Cerebellar nuclear complex (tissue), 1 donor: ENCODE measurements at regions not wholly inside any gene's neighbourhood (a gene's known extent, or its start where the extent isn't known, plus 50 kb on each side); places are given as distances from the start of the nearest gene placed in this dataset.

ENCODE experiments used
- DNase-seq, 2 experiments: peaks; one replicate each; lab custom pipeline; 2025; lab: John Stamatoyannopoulos, UW

- DNase-seq: no peak
These were observed 398.3 kb upstream of the HNRNPA3 start for GRCh38 chr2:176814274-176814673.

- DNase-seq: no peak
These were observed 397.7 kb upstream of the HNRNPA3 start for GRCh38 chr2:176814740-176815367.

GRCh38 chr2:176817061-176817565 is 395.5 kb upstream of the HNRNPA3 start:
- no peak for DNase-seq

- DNase-seq: no peak
These were observed 394.5 kb upstream of the HNRNPA3 start for GRCh38 chr2:176818076-176818475.

GRCh38 chr2:176818617-176819016 is 394.0 kb upstream of the HNRNPA3 start:
- DNase-seq: no peak

- no peak for DNase-seq
These were observed 393.3 kb upstream of the HNRNPA3 start for GRCh38 chr2:176819306-176819705.

- DNase-seq: no peak
These were observed 392.1 kb upstream of the HNRNPA3 start for GRCh38 chr2:176820371-176820932.

DNA sequence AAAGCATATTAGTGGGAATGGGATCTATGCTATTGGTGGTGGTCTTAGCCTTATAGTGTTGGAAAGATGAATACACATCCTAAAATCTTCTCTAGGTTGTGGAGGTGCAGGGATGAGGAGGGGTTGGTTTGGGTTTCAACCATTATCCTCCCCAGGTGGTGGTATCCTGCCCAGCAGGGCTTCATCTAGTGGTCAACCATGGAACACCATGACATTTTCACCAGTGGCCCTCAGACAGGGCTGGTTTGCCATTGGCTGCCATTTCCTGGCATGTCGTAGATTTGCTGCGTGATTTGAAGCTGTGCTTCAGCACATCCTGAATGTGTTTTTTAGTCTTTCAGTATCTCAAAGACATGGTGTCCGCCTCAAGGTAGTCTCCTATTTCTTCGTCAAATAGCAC is 391.2 kb upstream of the HNRNPA3 start:
- no peak for DNase-seq

- DNase-seq: no peak
These were observed 390.5 kb upstream of the HNRNPA3 start for GRCh38 chr2:176822060-176822459.

- DNase-seq: no peak
These were observed 386.2 kb upstream of the HNRNPA3 start for GRCh38 chr2:176826356-176826755.

GRCh38 chr2:176826984-176827668 is 385.5 kb upstream of the HNRNPA3 start:
- DNase-seq: no peak

DNA sequence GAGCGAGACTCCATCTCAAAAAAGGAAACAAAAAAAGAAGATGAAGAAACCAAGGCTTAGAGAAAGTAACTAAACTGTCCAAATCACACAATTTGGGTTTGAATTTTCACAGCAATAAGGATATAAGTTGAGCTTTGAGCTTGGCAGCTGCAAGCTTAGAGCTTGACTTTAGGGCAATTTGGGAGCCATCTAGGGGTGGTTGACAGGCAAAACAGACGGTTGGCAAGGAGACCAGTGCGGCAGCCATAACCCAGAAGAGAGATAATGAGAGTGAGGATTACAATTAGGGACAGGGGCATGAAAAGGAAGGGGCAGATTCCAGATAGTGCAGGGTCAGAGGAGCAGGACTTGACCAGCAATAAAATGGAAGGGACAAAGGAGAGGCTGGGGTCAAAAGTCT is 382.2 kb upstream of the HNRNPA3 start:
- DNase-seq: no peak

DNA sequence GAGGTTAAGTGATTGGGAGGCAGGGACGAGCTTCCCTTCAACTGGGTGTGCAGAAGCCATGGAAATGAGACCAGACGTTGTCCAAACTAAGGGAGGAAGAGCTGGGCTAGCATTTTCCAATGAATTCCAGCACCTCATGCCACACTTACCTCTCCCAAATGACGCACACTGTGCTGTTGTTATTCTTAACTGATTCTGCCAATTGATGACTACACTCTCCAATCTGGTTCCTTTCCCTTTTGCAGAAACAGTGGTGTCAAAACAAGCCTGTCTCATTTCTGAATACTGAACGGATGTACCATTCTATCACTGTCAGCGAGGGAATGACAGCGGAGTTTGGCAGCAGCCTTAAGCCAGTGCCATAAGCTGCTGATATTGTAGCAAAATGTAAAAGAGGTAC is 380.5 kb upstream of the HNRNPA3 start:
- no peak for DNase-seq

GRCh38 chr2:176833671-176834070 is 378.9 kb upstream of the HNRNPA3 start:
- DNase-seq: no peak

DNA sequence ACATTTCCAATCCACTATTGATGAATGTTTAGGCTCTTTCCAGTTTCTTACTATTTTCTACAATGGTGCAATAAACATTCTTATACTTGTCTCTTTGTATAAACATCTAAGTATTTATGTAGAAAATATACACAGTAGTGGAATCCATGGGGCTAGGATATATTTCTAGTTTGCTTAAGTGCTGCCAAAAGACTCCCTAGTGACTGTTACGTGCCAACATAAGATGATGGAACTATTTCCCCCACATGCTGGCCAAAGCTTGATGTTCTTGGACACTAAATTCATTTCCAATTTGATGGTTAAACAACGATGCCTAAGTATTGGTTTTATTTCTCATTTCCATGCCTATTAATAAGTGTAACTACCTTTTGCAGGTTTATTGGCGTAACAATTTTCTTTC is 378.4 kb upstream of the HNRNPA3 start:
- no peak for DNase-seq

GRCh38 chr2:176843208-176843607 is 369.4 kb upstream of the HNRNPA3 start:
- DNase-seq: no peak

- no peak for DNase-seq
These were observed 368.1 kb upstream of the HNRNPA3 start for GRCh38 chr2:176844461-176844860.

DNA sequence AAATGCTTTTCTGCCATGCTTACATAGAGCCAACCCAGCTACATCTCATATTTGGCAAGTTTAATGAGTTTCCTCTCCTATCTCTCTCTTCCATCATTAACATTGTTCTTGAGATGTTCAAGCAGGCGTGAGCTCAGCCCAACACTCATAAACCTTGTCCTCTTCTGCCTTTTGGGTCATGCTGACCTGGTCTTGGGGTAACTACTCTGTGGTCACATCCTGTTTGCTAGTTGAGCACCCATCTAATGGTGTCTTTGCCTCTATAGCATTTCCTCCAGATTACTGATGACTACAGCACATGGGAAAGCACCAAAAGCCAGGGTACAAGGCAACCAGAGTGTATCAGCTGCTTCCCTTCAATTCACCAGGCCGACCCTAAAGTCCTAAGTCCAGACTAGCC is 366.9 kb upstream of the HNRNPA3 start:
- DNase-seq: no peak

DNA sequence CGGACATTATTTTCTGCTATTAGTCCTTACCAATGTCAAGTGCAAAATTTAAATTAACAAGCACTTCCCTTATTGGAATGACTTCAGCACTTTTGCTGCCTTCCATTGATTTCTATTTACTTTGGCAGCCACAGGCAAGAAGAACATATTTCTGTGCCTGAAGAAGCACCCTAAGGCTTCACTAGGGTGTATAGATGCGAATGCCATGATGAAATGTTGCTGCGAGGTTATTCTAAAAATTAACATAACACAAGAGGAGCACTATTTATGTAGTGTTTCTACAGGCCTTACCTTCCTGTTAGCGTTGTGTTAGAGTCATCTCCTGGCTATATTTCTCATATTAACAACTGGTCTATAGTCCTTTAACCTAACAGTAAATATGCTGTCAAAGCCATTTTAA is 365.0 kb upstream of the HNRNPA3 start:
- no peak for DNase-seq

DNA sequence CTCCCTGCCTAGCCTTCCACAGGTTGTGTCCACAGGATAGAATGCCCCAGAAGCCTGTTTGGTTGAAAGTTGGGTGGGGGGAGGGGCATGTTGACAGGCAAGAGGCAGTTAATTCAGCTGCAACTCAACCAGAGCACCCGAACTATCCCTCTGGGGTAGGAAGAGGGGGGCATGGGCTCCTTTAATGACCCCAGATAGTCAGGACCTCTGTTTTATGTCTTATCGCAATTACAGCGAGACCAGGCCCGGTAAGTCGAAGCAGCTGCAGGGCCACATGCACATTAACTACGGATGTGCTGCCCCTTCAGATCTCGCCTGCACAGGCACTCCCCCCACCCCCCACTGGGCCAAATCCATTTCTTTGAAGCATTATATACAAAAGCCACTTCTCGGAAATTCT is 363.8 kb upstream of the HNRNPA3 start:
- DNase-seq: no peak

GRCh38 chr2:176851200-176851888 is 361.2 kb upstream of the HNRNPA3 start:
- no peak for DNase-seq

DNA sequence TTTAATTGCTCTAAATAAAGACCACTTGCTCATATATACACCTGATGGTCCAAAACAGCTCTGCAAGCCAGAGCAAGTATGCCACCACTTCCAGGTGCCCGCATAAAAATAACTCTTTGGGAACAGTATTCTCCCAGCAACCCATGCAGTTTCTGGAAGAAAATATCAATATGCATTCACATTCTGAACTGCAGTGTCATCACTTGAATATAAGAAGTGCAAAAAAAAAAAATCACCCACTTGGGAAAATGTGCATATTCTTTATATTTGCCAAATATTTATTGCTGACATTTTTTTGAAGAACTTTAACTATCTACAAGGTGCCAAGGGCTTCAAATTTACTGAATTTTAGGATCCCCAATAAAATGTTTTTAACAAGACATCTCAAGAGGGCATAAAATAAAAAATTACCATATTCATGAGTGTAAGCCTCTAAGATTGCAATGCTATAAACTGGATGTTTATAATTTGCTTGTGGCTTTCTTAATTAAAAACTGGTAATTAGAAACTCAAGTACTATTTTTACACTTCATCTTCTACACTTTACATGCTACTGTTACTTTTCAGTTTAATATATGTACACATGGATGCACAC is 360.6 kb upstream of the HNRNPA3 start:
- no peak for DNase-seq
